ENCODE measurements at regions not wholly inside any gene's neighbourhood (a gene's known extent, or its start where the extent isn't known, plus 50 kb on each side); places are given as distances from the start of the nearest gene placed in this dataset.

- H3K4me3 ChIP-seq (ENCODE audit: low read depth, low read length), result no peak overlapping the region
- no peak for TF ChIP-seq CTCF (IDR thresholded peaks at IDR 0.05; ENCODE audit: borderline replicate concordance, insufficient read depth, low read depth, low read length)
Observed at GRCh38 chr4:10342866-10343265, 114.4 kb downstream of the ZNF518B start.

DNA sequence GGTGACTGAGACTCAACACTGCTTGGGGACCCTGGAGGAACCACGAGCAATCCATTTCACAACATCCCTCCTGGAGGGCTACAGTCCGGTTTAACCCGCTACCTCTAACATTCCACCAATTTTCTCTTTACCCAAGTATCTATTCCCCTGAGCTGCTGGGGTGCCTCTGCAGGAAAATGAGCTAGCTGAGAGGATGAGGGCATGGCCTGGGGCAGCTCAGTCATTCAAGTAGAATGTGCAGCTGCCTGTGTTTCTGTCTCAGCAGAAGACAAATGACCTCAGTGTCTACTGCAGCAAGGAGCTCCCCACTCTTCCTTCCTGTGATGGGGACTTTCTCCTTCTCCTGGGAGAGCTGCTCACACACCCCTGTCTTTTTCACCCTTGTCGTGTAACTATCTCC is 120.8 kb downstream of the ZNF518B start:
- no peak for TF ChIP-seq CTCF (IDR thresholded peaks at IDR 0.05; ENCODE audit: borderline replicate concordance, insufficient read depth, low read depth, low read length)
- H3K4me3 ChIP-seq (ENCODE audit: low read depth, low read length), result no peak overlapping the region

- TF ChIP-seq CTCF (IDR thresholded peaks at IDR 0.05; ENCODE audit: borderline replicate concordance, insufficient read depth, low read depth, low read length), result no peak
- no peak overlapping the region for H3K4me3 ChIP-seq (ENCODE audit: low read depth, low read length)
Observed at GRCh38 chr4:10335050-10335449, 122.2 kb downstream of the ZNF518B start.

- TF ChIP-seq CTCF (IDR thresholded peaks at IDR 0.05; ENCODE audit: borderline replicate concordance, insufficient read depth, low read depth, low read length), result no peak
- H3K4me3 ChIP-seq (ENCODE audit: low read depth, low read length), result no peak overlapping the region
Observed at GRCh38 chr4:10334506-10335028, 122.7 kb downstream of the ZNF518B start.

DNA sequence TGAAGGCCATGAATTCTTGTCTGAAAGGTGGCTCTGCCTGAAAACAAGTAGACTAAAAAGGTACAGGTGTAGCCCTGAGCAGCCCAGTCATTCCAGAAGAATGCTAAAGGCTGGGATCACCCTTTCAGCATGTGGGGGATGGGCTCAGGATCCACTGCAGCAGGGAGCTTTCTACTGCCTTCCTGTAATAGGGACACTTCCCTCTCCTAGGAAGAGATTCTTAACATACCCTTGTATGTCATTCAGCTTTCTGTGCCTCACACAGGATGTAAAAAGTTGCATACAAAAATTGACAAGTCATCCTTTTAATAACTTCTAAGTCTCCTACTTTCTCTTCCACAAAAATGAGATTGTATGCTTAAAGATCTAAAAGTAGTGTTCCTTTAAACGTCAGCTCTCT is 123.3 kb downstream of the ZNF518B start:
- no peak overlapping the region for H3K4me3 ChIP-seq (ENCODE audit: low read depth, low read length)
- TF ChIP-seq CTCF (IDR thresholded peaks at IDR 0.05; ENCODE audit: borderline replicate concordance, insufficient read depth, low read depth, low read length), result no peak

DNA sequence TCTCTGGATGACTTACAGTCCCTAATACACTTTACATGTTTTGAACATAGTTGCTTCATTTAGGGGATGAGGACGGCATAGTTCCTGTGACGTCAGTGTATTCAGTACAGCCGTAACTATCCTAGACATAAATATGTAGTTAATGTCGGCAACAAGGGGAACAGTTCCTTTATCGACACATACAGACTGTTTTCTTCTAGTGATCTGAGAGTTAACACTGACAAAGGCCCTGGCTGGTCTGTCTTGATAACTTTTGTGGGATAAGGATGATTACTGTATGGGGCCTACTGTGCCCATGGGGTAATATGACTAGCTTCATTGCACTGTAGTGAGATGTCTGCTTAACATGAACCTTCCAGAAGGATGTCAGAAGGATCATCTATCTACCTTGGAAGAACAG is 131.2 kb downstream of the ZNF518B start:
- no peak for TF ChIP-seq CTCF (IDR thresholded peaks at IDR 0.05; ENCODE audit: borderline replicate concordance, insufficient read depth, low read depth, low read length)

DNA sequence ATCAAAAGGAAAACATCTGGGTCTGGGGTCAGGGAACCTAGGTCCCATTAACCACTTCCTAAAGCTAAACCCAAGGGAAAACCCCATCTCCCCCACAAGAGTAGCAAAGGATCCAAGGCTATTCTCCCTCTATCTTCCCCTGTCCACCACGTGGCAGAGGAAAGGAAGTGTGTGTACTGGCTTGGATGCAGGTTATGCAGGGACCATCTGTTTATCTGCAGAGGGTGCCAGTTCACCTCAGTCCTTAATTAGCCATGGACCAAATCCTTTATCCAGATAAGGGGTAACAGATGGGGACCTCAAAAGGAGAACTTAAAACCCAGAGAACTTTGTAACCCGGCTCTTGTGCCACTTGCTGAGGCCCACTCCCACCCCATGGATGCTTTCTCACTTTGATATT is 135.3 kb downstream of the ZNF518B start:
- TF ChIP-seq CTCF (IDR thresholded peaks at IDR 0.05; ENCODE audit: borderline replicate concordance, insufficient read depth, low read depth, low read length), result no peak
- H3K4me3 ChIP-seq (ENCODE audit: low read depth, low read length), result no peak overlapping the region

More for the DNA sequence above, 131.2 kb downstream of the ZNF518B start:
- H3K4me3 ChIP-seq (ENCODE audit: low read depth, low read length), result no peak overlapping the region

Data from GM12875 (cell line).